ENCODE measurements at regions not wholly inside any gene's neighbourhood (a gene's known extent, or its start where the extent isn't known, plus 50 kb on each side); places are given as distances from the start of the nearest gene placed in this dataset.

DNA sequence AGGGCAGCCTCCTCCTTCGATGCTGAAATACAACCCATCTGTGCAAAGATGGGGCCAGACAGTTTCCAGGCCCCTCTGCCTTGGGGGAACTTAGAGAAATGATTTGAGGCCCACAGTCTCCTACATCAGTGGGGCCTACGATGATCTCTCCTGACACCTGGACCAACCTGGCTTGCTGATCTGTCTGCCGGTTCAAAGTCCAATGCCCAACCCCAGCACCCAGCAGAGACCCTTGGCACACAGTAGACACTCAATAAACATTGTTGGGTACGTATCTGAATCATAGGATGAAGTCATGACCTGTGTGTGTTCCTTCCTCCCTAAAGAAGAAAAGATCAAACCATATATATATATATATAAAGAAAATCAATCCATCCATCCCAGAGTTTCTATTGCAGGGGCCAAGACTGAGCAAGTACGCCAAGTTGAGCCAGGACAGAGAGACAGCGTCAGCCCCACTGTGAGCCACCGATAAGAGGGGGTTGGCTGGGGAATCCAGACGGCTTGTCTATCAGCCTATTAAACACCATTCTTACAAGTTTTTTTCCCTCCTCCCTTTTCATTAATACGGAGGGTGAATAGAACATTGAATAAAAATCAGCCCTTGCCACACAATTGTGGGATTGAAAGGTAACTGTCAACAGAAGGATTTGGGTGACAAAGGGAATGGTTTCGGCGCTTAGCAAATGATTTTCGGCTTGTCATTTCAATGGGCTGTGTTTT, 244.1 kb downstream of the MN1 start:
- DNase-seq, result no peak

DNA sequence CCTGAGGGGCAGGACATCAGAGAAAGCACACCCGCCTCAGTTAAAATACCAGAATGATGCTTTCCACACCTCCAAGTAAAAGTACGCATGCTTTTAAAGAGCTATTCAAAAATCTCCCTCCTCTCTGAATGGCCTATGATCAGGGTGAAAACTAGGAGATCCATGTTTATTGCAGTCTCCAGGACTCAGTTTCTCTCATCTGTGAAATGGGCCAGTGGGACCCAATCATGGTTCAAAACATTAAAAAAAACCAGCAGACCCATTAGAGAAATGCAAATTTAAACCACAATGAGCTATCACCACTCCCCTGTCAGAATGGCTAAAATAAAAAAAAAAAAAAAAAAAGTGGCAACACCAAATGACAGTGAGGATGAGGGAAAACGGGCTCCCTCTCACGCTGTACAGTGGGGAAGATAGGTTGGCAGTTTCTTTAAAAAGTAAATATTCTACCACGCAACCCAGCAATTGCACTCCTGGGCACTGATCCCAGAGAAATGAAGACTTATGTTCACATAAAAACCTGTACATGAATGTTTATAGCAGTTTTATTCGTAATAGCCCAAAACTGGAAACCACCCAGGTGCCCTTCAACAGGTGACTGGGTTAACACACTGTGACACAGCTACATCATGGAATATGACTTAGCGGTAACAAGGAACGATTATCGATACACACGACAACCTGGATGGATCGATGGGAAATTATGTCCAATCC, 242.7 kb downstream of the MN1 start:
- no peak for DNase-seq

DNA sequence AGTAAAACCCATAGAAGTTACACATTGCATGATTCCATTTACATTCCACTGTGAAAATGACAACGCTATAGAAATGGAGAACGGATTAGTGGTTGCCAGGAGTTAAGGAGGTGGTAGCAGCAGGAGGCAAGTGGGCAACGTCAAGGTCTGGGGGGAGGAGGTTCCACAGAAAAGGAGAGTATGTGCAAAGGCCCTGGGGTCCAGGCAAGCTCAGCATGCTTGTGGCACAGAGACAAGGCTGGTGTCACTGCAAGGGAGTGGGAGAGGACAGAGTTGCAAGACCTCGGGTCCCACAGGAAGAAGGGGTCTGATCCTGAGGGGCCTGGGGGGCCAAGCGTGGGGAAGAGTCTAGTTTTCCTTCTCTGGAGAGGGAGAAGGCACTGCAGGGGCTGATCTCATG, 240.8 kb downstream of the MN1 start:
- DNase-seq, result no peak

DNA sequence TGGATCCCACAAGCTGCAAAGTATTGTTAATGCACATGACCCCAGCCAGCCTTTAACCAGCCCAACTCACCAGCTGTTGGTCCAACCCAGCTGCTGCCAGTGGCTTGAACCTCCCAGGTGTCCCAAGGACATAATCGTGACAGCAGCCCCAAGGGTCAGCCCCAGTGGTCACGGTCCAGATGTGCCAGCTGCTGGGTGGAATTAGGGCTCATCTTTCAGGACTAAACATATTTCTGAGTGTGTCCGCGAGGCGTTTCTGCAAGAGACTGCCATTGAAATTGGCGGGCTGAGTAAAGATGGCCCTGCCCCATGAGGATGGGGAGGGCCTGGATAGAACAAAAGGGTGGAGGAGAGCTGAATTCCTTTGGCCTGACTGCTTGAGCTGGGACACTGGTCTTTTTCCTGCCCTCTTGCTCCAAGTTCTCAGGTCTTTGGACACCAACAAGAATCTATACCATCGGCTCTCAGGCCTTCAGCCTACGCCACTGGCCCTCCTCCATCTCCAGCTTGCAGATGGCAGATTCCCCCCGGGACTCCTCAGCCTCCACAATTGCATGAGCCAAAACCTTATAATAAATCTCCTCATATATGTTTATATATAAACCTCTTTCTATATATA, 240.2 kb downstream of the MN1 start:
- no peak for DNase-seq

DNA sequence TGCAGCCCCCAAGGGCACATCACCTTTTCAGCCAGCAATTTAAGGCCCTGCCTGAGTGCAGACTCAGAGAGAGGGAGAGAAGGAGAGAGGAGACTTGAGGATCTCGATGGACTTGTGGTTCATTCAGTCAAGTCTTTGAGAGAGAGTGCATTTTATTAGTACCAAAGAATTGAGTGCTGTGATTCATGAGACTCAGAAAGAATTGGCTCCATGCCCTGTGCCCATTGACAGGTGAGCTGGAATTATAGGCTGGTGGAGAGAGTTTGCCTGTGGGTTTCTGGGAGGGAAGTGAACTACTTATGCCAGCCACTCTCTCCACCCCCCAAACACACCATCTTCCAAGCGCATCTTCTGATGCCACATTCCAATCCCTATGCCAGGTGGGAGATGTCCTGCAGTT, 236.8 kb downstream of the MN1 start:
- no peak for DNase-seq

DNA sequence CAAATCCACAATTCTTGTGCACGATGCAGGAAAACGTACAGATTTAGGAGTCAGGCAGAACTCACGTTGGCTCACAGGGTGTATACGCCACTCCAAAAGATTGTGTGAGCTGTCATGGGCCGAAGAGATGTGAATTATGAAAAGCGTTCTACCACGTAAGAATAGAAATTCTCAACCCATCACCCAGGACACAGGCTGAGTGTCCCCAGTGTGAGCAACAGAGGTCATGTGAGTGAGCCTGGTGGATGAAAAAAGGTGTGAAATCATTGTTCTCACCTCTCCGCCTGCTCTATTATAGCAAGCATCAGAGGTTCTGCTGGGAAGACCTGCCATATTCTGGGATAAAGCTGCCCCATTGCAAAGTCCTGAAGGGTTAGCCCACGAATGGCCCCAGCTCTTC, 235.0 kb downstream of the MN1 start:
- no peak for DNase-seq

DNA sequence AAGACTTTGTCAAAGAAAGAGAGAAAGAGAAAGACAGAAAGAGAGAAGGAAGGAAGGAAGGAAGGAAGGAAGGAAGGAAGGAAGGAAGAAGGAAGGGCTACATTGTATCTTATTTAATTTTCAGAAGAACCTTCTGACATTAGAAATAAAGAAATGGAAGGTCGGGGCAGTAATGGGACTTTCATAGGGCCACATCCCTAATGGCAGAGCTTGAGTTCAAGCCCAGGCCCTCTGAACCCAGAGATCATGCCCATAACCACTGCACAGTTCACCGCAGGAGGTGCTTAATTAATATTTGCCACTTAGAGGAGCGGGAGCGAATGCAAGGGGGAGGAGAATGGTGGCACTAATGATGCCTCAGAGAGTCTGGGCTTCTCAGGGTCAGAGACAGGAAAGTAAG, 233.3 kb downstream of the MN1 start:
- no peak for DNase-seq

DNA sequence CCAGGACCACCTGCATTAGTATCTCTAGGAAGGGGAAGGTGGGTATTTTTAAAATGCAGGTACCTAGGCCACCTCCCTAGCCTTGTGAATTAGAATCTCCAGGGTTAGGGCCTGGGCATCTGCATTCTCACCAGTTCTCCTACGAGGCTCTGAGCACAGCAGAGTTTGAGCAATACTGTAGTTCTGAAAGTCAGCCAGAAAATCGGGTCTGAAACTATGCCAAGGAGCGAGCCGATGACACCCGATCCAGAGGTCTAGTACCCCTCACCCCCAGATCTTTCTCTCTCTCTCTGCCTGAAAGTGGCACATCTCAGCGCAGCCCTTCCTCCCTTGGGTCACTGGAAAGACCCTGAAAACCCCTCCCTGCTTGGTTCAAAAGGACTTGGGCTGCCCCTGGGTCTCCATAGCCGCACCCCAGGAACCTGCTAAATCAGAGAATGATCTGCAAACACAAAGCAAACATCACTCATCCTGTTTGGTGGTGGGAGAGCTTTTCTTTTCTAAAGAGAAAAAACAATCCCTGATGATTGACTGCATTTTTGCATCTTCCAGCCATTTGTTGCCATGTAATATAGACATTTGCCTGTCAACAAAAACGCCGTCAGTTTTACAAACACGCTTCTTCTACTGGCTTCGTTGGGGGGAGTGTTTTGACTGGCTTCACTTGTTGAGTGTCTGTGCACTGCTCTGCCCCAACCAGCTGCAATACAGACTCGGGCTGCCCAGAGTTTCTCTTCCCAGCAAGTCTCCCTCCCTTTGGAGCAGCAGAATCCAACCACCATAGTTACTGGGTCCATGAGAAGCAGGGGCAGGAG, 229.9 kb downstream of the MN1 start:
- no peak for DNase-seq

DNA sequence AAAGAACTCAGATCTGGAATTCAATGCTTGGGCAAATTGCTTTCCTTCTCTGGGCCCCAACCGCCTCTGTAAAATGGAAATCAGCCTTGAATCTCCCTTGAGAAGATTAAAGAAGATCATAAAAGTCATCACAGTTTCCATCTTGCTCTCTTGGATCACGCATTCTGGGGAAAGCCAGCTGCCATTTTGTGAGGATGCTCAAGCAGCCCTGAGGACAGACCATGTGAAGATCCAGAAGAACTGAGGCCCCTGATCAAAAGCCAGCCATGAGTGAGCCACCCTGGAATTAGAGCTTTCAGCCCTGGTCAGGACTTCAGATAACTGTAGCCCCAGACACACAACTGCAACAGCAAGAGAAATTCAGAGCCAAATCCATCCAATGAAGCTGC, 229.3 kb downstream of the MN1 start:
- DNase-seq, result no peak

DNA sequence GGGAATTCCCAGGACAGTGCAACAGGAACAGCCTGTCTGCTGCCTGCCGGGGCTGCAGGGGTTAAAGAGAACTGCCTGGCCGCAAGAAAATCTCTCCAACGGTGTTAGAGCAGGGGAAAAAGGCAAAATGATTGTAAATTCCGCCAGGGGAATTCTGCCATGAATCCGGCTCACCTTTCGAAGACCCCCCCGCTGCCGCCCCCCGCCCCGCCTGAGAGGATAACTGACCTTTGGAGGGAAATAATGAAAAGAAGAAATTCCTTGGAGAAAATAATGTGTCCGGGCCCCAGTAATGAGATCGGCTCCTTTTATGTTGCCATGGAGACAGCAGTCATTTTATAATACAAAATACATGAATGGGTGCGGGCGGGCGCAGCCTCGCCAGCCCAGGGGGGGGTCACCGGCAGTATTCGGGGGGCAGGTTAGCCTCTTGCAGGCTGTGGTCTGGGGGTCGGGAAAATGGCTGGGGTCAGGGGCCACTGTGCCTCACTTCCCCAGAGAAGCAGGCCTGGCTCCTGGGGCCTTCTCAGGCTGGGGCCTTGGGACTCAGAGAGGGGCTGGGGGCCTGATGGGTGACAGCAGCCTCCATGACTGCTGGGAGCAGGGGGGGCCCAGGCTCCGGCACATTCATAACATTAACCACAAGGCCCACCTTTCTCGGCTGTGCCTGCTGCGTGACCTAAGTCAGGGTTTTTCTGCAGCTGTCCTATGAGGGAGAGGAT, 228.1 kb downstream of the MN1 start:
- no peak for DNase-seq

DNA sequence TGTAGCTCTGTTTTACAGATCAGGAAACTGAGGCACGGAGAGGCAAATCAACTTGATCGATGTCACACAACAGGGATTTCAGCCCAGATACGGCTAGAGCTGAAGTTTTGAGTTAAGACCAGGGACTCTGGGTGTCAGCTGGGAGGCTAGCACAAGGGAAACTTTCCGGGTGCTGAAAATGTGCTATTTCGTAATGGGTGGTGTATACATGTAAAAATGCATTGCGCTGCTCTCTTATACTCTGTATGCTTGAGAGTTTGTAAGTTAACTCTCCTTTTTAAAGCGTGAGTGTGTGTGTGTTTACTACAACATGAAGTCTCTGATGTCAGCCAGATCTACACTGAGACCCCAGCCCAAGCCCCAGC, 227.6 kb downstream of the MN1 start:
- DNase-seq, result no peak

DNA sequence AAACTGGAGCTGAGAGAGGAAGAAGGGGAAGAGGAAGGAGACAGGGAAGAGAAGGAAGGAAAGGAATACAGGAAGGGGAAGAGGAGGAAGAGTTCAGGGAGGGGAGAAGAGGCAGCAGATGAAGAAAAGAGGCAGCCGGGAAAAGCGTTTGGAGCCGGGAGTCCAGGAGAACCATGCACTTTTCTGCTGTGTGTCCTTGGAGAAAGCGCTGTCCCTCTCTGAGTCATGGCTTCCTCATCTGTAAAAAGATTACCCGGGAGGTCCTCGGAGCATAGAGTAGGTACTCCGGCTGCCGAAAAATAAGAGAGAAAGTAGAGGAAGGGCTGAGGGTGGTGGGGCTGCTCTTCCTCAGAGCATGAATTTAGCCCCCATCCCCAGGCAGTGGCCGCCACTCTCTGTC, 226.9 kb downstream of the MN1 start:
- no peak for DNase-seq

DNA sequence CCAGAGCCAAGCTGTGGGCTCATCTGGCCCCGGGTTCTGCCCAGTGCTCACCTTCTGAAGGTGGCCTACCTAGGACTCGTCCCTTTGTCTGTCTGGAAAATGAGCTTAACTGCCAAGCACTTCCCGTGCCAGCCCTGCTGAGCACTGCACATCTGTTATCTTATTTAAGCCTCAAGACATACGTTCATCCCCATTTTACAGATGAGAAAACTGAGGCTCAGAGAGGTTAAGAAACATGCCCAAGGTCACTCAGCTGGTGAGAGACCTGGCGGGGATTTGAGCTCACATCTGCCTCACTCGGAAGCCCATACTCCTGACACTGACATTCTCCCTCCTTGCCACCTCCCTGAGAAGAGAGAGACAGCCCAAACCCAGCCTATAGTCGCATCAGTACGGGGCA, 226.2 kb downstream of the MN1 start:
- no peak for DNase-seq

DNA sequence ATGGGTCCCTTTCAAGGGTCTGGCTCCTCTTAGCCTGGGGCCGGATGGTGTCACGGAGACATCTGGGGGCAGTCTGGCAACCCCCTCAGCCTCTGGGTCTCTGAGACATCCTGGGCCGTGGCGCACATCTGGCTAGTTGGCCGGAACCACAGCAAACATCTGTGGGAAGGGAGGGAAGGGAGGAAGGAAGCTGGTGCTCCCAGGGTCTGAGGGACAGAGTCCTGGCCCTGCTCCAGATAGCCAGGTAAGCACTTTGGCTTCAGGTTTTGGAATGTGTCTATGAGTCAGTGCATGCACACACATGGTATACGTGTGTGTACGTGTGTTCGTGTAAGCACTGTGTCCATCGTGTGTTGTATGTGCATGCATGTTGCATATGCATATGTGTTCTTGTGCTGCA, 225.1 kb downstream of the MN1 start:
- DNase-seq, result no peak

DNA sequence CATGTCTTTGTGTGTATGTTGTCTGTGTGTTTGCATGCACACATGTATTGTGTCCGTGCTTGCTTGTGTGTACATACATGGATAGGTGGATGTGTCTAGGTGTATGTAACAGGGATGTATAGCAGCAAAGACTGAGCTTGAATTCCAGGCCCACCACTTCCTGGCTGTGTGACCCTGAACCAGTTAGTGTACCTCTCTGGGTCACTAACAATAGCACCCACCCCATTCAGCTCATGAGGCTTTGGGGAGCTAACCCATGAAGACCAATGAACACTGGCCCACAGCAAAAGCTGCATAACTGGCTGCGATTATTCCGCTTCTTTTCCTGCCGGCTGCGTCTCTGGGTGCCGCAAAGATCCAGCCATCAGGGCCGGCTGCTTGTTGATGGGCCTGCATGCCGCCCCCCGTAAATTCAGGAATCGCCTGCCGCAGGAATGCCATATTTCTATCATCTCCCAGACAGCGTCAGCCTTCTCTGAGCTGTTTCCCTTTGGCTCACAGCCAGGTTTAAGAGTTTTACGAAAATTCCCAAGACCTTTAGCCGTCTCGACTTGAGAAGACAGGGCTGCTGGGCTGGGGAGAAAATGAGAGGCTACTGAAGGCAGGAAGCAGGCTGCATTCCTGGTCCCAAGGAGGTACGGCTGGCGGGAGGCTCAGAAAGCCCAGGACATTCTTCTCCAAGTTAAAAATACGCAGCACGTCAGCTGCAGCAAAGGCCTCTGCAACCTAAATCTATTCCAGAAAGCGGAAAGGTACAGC, 224.6 kb downstream of the MN1 start:
- DNase-seq, result peak; percentile 66

DNA sequence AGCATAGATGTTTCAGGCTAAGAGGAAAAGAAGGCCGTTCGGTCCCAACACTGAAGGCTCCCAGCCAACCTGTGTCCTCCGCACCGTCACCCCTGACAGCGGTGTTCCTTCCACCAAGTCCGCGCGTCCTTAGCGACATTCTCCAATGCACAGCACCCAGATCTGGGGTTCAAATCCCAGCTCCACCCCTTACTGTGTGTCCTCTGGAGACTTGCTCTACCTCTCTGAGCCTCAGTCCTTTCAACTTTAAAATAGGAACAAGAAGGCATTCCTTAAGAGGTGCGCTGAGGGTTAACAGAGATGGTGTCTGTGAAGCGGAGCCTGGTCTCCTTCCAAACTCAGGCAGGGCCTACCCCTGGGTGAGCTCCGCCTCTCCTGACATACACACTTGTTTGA, 224.0 kb downstream of the MN1 start:
- no peak for DNase-seq

DNA sequence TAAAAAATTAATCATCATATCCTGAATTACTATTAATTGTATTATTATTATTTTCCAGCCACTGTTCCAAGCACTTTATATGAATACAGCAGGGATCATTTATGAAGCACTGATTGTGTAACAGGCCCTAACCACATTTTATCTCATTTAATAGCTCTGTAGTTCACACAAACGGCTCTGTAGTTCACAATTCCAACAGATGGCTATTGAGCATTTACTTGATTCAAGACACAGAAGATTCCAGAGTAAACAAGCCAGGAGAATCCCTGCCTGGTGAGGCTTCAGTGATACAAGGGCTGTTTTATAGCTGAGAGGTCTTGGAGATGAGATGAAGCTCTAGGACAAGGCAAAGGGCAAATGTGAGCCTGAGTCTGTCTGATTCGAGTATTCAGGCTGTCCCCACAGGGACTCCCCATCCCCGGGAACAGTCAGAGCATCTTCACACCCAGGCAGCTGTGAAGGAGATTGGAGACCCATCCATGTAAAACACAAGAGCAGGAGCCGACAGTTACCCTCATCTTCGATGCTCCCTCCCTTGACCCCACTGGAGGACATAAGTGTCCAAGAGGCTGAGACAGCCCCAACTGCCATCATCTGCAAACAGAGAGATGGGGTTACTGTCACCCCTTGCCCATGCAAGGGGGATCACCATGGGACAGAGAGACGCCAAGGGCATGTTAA, 222.5 kb downstream of the MN1 start:
- DNase-seq, result no peak

DNA sequence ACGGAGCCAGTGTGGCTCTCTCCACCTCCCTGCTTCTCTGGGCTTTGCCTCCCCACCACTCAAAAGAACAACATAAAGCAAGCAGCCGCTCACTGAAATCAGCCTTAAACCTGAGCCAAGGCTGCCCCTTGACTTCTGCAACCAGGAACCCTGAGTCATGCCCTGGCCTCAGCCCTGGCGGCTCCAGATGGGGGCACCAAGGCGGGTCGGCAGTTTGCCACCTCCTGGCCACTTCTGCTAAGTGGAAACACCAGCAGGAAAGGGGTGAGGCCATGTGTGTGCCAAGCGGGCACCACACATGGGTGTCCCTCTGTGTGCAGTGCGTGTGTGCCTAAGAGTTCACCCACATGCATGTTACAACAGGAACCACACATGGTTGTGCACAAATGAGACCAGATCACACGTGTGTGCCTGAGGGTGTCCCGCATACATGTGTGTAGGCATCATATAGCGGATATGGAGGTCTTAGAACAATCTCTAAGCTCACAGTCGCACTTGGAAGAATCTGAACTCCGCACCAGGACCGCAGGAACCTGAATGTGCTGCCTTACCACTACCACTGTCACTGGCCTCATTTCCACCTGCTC, 221.2 kb downstream of the MN1 start:
- no peak for DNase-seq

DNA sequence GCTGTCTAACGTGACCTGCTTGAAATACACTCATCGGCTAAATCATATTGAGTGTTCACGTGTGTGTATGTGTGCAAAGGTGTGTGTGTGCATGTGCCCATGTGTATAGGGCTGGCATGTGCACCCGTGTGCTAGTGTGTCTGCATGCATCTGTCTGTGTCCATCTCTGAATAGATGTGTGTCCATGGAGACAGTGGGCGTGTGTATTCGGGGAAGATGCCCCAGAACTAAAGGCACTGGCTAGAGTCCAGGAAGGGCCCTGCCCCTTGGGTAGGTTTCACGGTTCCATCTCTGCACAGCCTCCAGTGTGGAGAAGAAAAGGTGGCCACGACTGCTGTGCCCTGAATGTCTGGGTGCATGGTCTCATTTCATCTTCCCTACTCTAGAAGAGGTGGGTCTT, 220.3 kb downstream of the MN1 start:
- DNase-seq, result no peak

DNA sequence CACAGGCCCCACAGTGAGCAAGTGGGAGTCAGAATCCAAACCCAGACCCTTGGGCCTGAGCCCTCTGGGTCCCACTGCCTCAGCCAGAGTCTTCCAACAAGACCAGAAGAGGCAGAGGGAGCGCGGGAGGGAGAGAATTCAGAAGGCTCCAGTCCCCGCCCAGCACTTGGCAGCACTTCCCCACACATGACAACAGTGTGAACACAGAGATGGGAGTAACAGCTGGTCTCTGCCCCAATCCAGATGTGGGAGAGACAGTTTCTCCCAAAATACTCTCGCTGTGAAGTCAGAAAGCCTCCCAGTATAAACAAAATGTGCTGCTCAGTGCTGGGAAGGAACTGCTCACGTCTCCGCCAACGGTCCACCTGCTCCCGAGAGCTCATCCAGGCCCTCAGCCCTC, 219.9 kb downstream of the MN1 start:
- peak; percentile 96 for DNase-seq

DNA sequence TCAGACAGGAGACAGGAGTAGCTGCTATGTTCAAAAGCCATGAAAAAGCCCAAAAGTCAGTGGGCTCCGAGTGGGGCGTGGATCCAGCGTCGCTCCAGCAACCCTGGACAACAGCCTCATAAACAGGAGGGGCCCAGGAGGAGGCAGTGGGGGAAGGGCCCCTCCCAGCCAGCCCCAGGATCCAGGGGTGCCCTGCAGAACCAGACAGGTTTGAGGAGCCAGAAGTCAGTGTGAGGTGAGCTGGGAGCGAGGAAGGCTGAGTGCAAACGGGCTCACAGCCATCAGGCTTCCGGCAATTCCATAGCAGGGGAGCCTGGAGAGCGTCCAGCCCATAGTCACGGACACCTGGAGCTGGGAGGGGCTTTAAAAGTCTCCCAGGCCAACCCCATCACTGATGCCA, 217.7 kb downstream of the MN1 start:
- no peak for DNase-seq

All from hindlimb muscle (tissue), 1 donor.